Astrocyte (in vitro differentiated cells and primary cell): ENCODE measurements at regions not wholly inside any gene's neighbourhood (a gene's known extent, or its start where the extent isn't known, plus 50 kb on each side); places are given as distances from the start of the nearest gene placed in this dataset.

Source experiments
- CTCF ChIP-seq: IDR thresholded peaks from 2 replicates; pipeline ENCODE4 v1.5.1; 2011; ENCODE audit warnings: low read depth, mild to moderate bottlenecking, inconsistent platforms, low read length, moderate library complexity; ENCODE audit not compliant: insufficient read depth
- EZH2 ChIP-seq: IDR thresholded peaks from 2 replicates; pipeline ENCODE4 v1.6.1; 2012; ENCODE audit warnings: mild to moderate bottlenecking, low read length, inconsistent platforms; ENCODE audit not compliant: insufficient read depth

- TF ChIP-seq CTCF: no peak
- no peak for TF ChIP-seq EZH2
Observed at GRCh38 chr6:54609981-54610380, 236.6 kb upstream of the FAM83B start.
